GM12878 (cell line): ENCODE measurements at regions not wholly inside any gene's neighbourhood (a gene's known extent, or its start where the extent isn't known, plus 50 kb on each side); places are given as distances from the start of the nearest gene placed in this dataset.

Source experiments
- ATAC-seq: fragments of 200-7000 bp; cut with Tn5 transposase; 3 replicates; pipeline ENCODE4 v1.9.1; 2020; ENCODE audit warnings: mild to moderate bottlenecking, moderate library complexity
- BruUV-seq: library from RNA; stranded (reverse); fragments of 400-500 nt; replicated peaks from 2 replicates; lab custom pipeline; 2021; lab: Mats Ljungman, UMichigan
- CTCF ChIA-PET: fragments of 300-600 bp; sonication (Branson Sonifier 250); formaldehyde crosslinking; extraction: SDS; loops from one replicate; lab custom pipeline; 2021; ENCODE audit warnings: inconsistent platforms; lab: Yijun Ruan, JAX
- POLR2A ChIA-PET: fragments of 350-600 bp; formaldehyde crosslinking; extraction: SDS; loops from one replicate; lab custom pipeline; 2021; ENCODE audit warnings: inconsistent platforms; lab: Charles Lee
- RAD21 ChIA-PET: fragments of 300-600 bp; sonication (Branson Sonifier 250); formaldehyde crosslinking; loops from one replicate; lab custom pipeline; 2023; ENCODE audit warnings: antibody characterized with exemption; ENCODE audit not compliant: unreplicated experiment; lab: Charles Lee
- SMC1A ChIA-PET: fragments of 300-600 bp; sonication (Branson Sonifier 250); formaldehyde crosslinking; loops from one replicate; lab custom pipeline; 2023; ENCODE audit not compliant: unreplicated experiment, uncharacterized antibody; lab: Charles Lee
- DNase-seq: peaks from one replicate; pipeline ENCODE4 v3.0.0-alpha.2; 2011; ENCODE audit warnings: low read depth, low spot score
- FAIRE-seq: peaks from 3 replicates; lab custom pipeline; 2011; peaks lifted over from hg19 to GRCh38; lab: Jason Lieb, UNC
- H2AFZ ChIP-seq: 2 replicates; pipeline ENCODE4 v1.6.0; 2011; ENCODE audit warnings: low read depth, low read length, control low read depth; ENCODE audit not compliant: control insufficient read depth
- H3K27ac ChIP-seq: 2 replicates; pipeline ENCODE4 v1.5.1; 2011; ENCODE audit warnings: control low read depth; ENCODE audit not compliant: control insufficient read depth, insufficient read depth
- H3K27me3 ChIP-seq, 2 experiments: replicated peaks in 1 of 2; 2 replicates each; pipeline versions ENCODE4 v1.6.0 to v1.6.1; 2011; ENCODE audit warnings: low read length in 1 of 2; ENCODE audit not compliant: control insufficient read depth in 2 of 2, insufficient read depth in 2 of 2
- H3K36me3 ChIP-seq, 2 experiments: 2 replicates each; pipeline ENCODE4 v1.5.1; 2011; ENCODE audit warnings: low read length in 1 of 2; ENCODE audit not compliant: control insufficient read depth in 2 of 2, insufficient read depth in 2 of 2
- H3K4me1 ChIP-seq: 2 replicates; pipeline ENCODE4 v1.6.1; 2011; ENCODE audit warnings: mild to moderate bottlenecking, low read length, moderate library complexity, mixed read lengths; ENCODE audit not compliant: control insufficient read depth, insufficient read depth
- H3K4me2 ChIP-seq: 2 replicates; pipeline ENCODE4 v1.6.0; 2011; ENCODE audit warnings: control low read depth; ENCODE audit not compliant: control insufficient read depth, insufficient read depth
- H3K4me3 ChIP-seq: fragments of 200-600 bp; sonication (generic); 2 replicates; pipeline ENCODE4 v1.5.1; 2016
- H3K79me2 ChIP-seq: 2 replicates; pipeline ENCODE4 v1.6.0; 2011; ENCODE audit warnings: low read length; ENCODE audit not compliant: control insufficient read depth, insufficient read depth
- H3K9ac ChIP-seq: 2 replicates; pipeline ENCODE4 v1.8.0; 2011; ENCODE audit warnings: low read length, control low read depth, mixed read lengths; ENCODE audit not compliant: control insufficient read depth, insufficient read depth
- H3K9me3 ChIP-seq: replicated peaks from 3 replicates; pipeline ENCODE4 v1.5.1; 2011; ENCODE audit warnings: mild to moderate bottlenecking, low read length; ENCODE audit not compliant: control insufficient read depth, insufficient read depth
- H4K20me1 ChIP-seq: 2 replicates; pipeline ENCODE4 v1.6.0; 2011; ENCODE audit not compliant: control insufficient read depth, insufficient read depth
- BCLAF1 ChIP-seq: fragments of 450-650 bp; IDR thresholded peaks from 2 replicates; pipeline ENCODE4 v1.6.1; 2017; ENCODE audit warnings: antibody characterized with exemption, mild to moderate bottlenecking, moderate library complexity
- ELK1 ChIP-seq: IDR thresholded peaks from 2 replicates; pipeline ENCODE4 v1.6.1; 2012; ENCODE audit warnings: low read depth, low read length, improper control_type of control experiment
- ESRRA ChIP-seq: IDR thresholded peaks from 2 replicates; pipeline ENCODE4 v1.6.1; 2012; ENCODE audit warnings: mild to moderate bottlenecking, low read length, improper control_type of control experiment
- MAX ChIP-seq: IDR thresholded peaks from 2 replicates; pipeline ENCODE4 v1.6.1; 2012; ENCODE audit warnings: low read depth, low read length, improper control_type of control experiment
- PKNOX1 ChIP-seq: fragments of 450-650 bp; IDR thresholded peaks from 2 replicates; pipeline ENCODE4 v1.6.1; 2016; ENCODE audit warnings: mild to moderate bottlenecking
- STAT1 ChIP-seq: fragments of 450-650 bp; conservative IDR thresholded peaks from 2 replicates; pipeline ENCODE4 v1.6.1; 2014; ENCODE audit warnings: antibody characterized with exemption, mild to moderate bottlenecking
- in situ Hi-C: fragments of 300-500 bp; cut with MboI; formaldehyde crosslinking; loops from 9 replicates; pipeline ENCODE4 v1.14.3; 2018; ENCODE audit warnings: mixed read lengths
- intact Hi-C: fragments of 100-400 bp; cut with micrococcal nuclease; formaldehyde crosslinking; loops from one replicate; pipeline ENCODE4 v1.14.2; 2022; ENCODE audit not compliant: unreplicated experiment

- no peaks in the 10 kb centered on the region for H3K79me2 ChIP-seq
- no peaks in the 10 kb centered on the region for H3K27me3 ChIP-seq
- H3K4me2 ChIP-seq: no peak overlapping the region
- no peak for DNase-seq
- POLR2A ChIA-PET: interaction anchor here (0.6 kb wide), 1 partner anchor 201 kb away, joined by 3 read pairs; no protein-coding TSS in a partner anchor
- H3K4me1 ChIP-seq: no peaks in the 10 kb centered on the region
- CTCF ChIA-PET: no interaction called here
- no peak overlapping the region for H3K27ac ChIP-seq
- RAD21 ChIA-PET: no interaction called here
- no peak for TF ChIP-seq BCLAF1
- no peak for TF ChIP-seq ESRRA
- no peak for TF ChIP-seq STAT1
- TF ChIP-seq ELK1: no peak
- TF ChIP-seq PKNOX1: no peak
- TF ChIP-seq MAX: no peak
- H3K36me3 ChIP-seq: no peaks in the 10 kb centered on the region
- H2AFZ ChIP-seq: no peak overlapping the region
- no peaks in the 10 kb centered on the region for H3K9me3 ChIP-seq
- in situ Hi-C loops: no loop called here
- no peak for ATAC-seq
- H3K9ac ChIP-seq: no peak overlapping the region
- BruUV-seq: no TSS peak
- intact Hi-C loops: no loop called here
- H4K20me1 ChIP-seq: no peaks in the 10 kb centered on the region
- SMC1A ChIA-PET: no interaction called here
- H3K4me3 ChIP-seq: no peak overlapping the region
- FAIRE-seq: no peak
These were observed 724.6 kb downstream of the UTRN start for GRCh38 chr6:145009711-145010110.
